Mucosa of stomach (tissue), 1 donor: ENCODE measurements at regions not wholly inside any gene's neighbourhood (a gene's known extent, or its start where the extent isn't known, plus 50 kb on each side); places are given as distances from the start of the nearest gene placed in this dataset.

Experiments
- H3K27me3 ChIP-seq: one replicate; pipeline ENCODE4 v1.7.0; 2013; ENCODE audit warnings: mild to moderate bottlenecking, low read length; ENCODE audit not compliant: control insufficient read depth, insufficient read depth
- H3K36me3 ChIP-seq: one replicate; pipeline ENCODE4 v1.7.0; 2013; ENCODE audit warnings: low read length; ENCODE audit not compliant: control insufficient read depth, insufficient read depth
- H3K4me1 ChIP-seq: one replicate; pipeline ENCODE4 v1.7.0; 2013; ENCODE audit warnings: mild to moderate bottlenecking, low read length; ENCODE audit not compliant: control insufficient read depth, insufficient read depth
- H3K4me3 ChIP-seq: one replicate; pipeline ENCODE4 v1.7.0; 2013; ENCODE audit warnings: low read length
- H3K9ac ChIP-seq: one replicate; pipeline ENCODE4 v1.7.0; 2013; ENCODE audit warnings: mild to moderate bottlenecking, low read length, moderate library complexity
- H3K9me3 ChIP-seq: one replicate; pipeline ENCODE4 v1.7.0; 2013; ENCODE audit warnings: mild to moderate bottlenecking, low read length, moderate library complexity; ENCODE audit not compliant: control insufficient read depth
- donor health status: Pancreatic carcinoma.

GRCh38 chr5:40331616-40332015 lies 348.1 kb upstream of the PTGER4 start:
- no peak overlapping the region for H3K4me3 ChIP-seq
- H3K27me3 ChIP-seq = no peaks in the 10 kb centered on the region
- no peaks in the 10 kb centered on the region for H3K4me1 ChIP-seq
- H3K9me3 ChIP-seq = no peaks in the 10 kb centered on the region
- H3K36me3 ChIP-seq = no peaks in the 10 kb centered on the region
- no peak overlapping the region for H3K9ac ChIP-seq

GRCh38 chr5:40321514-40321913 lies 358.2 kb upstream of the PTGER4 start:
- H3K27me3 ChIP-seq = no peaks in the 10 kb centered on the region
- no peak overlapping the region for H3K9ac ChIP-seq
- no peaks in the 10 kb centered on the region for H3K36me3 ChIP-seq
- H3K9me3 ChIP-seq = no peaks in the 10 kb centered on the region
- H3K4me3 ChIP-seq = no peak overlapping the region
- H3K4me1 ChIP-seq = no peaks in the 10 kb centered on the region

GRCh38 chr5:40318395-40318794 lies 361.3 kb upstream of the PTGER4 start:
- Histone ChIP-seq H3K9me3 (no peaks in the 10 kb centered on the region), H3K9ac (no peak overlapping the region)

GRCh38 chr5:40317023-40317422 lies 362.7 kb upstream of the PTGER4 start:
- Histone ChIP-seq H3K27me3 (no peaks in the 10 kb centered on the region), H3K9ac (no peak overlapping the region), H3K4me1 (no peaks in the 10 kb centered on the region), H3K36me3 (no peaks in the 10 kb centered on the region), H3K4me3 (no peak overlapping the region), H3K9me3 (no peaks in the 10 kb centered on the region)

More at GRCh38 chr5:40318395-40318794, 361.3 kb upstream of the PTGER4 start:
- Histone ChIP-seq H3K4me3 (no peak overlapping the region), H3K4me1 (no peaks in the 10 kb centered on the region), H3K27me3 (no peaks in the 10 kb centered on the region), H3K36me3 (no peaks in the 10 kb centered on the region)

- no peaks in the 10 kb centered on the region for H3K27me3 ChIP-seq
Observed at GRCh38 chr5:40315126-40315525, 364.6 kb upstream of the PTGER4 start.

GRCh38 chr5:40314275-40314674 lies 365.4 kb upstream of the PTGER4 start:
- Histone ChIP-seq H3K4me3 (no peak overlapping the region), H3K27me3 (no peaks in the 10 kb centered on the region), H3K9ac (no peak overlapping the region), H3K4me1 (no peaks in the 10 kb centered on the region), H3K36me3 (no peaks in the 10 kb centered on the region), H3K9me3 (no peaks in the 10 kb centered on the region)

More at GRCh38 chr5:40315126-40315525, 364.6 kb upstream of the PTGER4 start:
- Histone ChIP-seq H3K4me1 (no peaks in the 10 kb centered on the region), H3K4me3 (no peak overlapping the region), H3K9me3 (no peaks in the 10 kb centered on the region), H3K9ac (no peak overlapping the region), H3K36me3 (no peaks in the 10 kb centered on the region)

GRCh38 chr5:40312205-40312604 lies 367.5 kb upstream of the PTGER4 start:
- Histone ChIP-seq H3K36me3 (no peaks in the 10 kb centered on the region), H3K27me3 (no peaks in the 10 kb centered on the region), H3K9me3 (no peaks in the 10 kb centered on the region), H3K9ac (no peak overlapping the region), H3K4me1 (no peaks in the 10 kb centered on the region), H3K4me3 (no peak overlapping the region)

GRCh38 chr5:40309851-40310250 lies 369.9 kb upstream of the PTGER4 start:
- H3K9me3 ChIP-seq = no peaks in the 10 kb centered on the region
- no peak overlapping the region for H3K4me3 ChIP-seq
- no peaks in the 10 kb centered on the region for H3K36me3 ChIP-seq
- H3K9ac ChIP-seq = no peak overlapping the region
- no peaks in the 10 kb centered on the region for H3K4me1 ChIP-seq
- no peaks in the 10 kb centered on the region for H3K27me3 ChIP-seq

- no peak overlapping the region for H3K4me3 ChIP-seq
- H3K36me3 ChIP-seq = no peaks in the 10 kb centered on the region
- no peaks in the 10 kb centered on the region for H3K4me1 ChIP-seq
- no peak overlapping the region for H3K9ac ChIP-seq
- no peaks in the 10 kb centered on the region for H3K9me3 ChIP-seq
- no peaks in the 10 kb centered on the region for H3K27me3 ChIP-seq
Observed at GRCh38 chr5:40308867-40309266, 370.8 kb upstream of the PTGER4 start.

GRCh38 chr5:40307920-40308319 lies 371.8 kb upstream of the PTGER4 start:
- Histone ChIP-seq H3K27me3 (no peaks in the 10 kb centered on the region), H3K4me3 (no peak overlapping the region), H3K9ac (no peak overlapping the region), H3K9me3 (no peaks in the 10 kb centered on the region), H3K4me1 (no peaks in the 10 kb centered on the region), H3K36me3 (no peaks in the 10 kb centered on the region)

- Histone ChIP-seq H3K27me3 (no peaks in the 10 kb centered on the region), H3K4me1 (no peaks in the 10 kb centered on the region), H3K4me3 (no peak overlapping the region), H3K9ac (no peak overlapping the region), H3K36me3 (no peaks in the 10 kb centered on the region), H3K9me3 (no peaks in the 10 kb centered on the region)
Observed at GRCh38 chr5:40306869-40307487, 372.7 kb upstream of the PTGER4 start.

GRCh38 chr5:40292006-40292405 lies 387.7 kb upstream of the PTGER4 start:
- Histone ChIP-seq H3K27me3 (no peaks in the 10 kb centered on the region), H3K4me3 (no peak overlapping the region)

GRCh38 chr5:40291338-40291737 lies 388.4 kb upstream of the PTGER4 start:
- Histone ChIP-seq H3K9ac (no peak overlapping the region), H3K36me3 (no peaks in the 10 kb centered on the region), H3K9me3 (no peaks in the 10 kb centered on the region), H3K27me3 (no peaks in the 10 kb centered on the region), H3K4me1 (no peaks in the 10 kb centered on the region), H3K4me3 (no peak overlapping the region)

More at GRCh38 chr5:40292006-40292405, 387.7 kb upstream of the PTGER4 start:
- H3K9ac ChIP-seq = no peak overlapping the region
- H3K36me3 ChIP-seq = no peaks in the 10 kb centered on the region
- H3K4me1 ChIP-seq = no peaks in the 10 kb centered on the region
- H3K9me3 ChIP-seq = no peaks in the 10 kb centered on the region
